HCT116 (cell line): ENCODE measurements at regions not wholly inside any gene's neighbourhood (a gene's known extent, or its start where the extent isn't known, plus 50 kb on each side); places are given as distances from the start of the nearest gene placed in this dataset.

Experiments
- ATAC-seq: fragments of 200-7000 bp; cut with Tn5 transposase; 2 replicates; pipeline ENCODE4 v1.9.1; 2020; ENCODE audit warnings: mild to moderate bottlenecking, moderate library complexity
- BruUV-seq: library from RNA; stranded (reverse); fragments of 400-500 nt; replicated peaks from 2 replicates; lab custom pipeline; 2021; lab: Mats Ljungman, UMichigan
- CTCF ChIA-PET: fragments of 300-600 bp; sonication (Branson Sonifier 250); formaldehyde crosslinking; loops from one replicate; lab custom pipeline; 2021; ENCODE audit warnings: antibody characterized with exemption; lab: Charles Lee
- POLR2A ChIA-PET: fragments of 300-600, 350-600 bp; sonication (Branson Sonifier 250); formaldehyde crosslinking; loops from one replicate; lab custom pipeline; 2021; ENCODE audit warnings: antibody characterized with exemption; lab: Charles Lee
- RAD21 ChIA-PET, 2 experiments: fragments of 300-600 bp; sonication (Branson Sonifier 250); formaldehyde crosslinking; loops; one replicate each; lab custom pipeline; 2023; ENCODE audit warnings: low total read pairs in 2 of 2; ENCODE audit not compliant: uncharacterized antibody in 2 of 2, unreplicated experiment in 2 of 2, low non-redundant PET in 1 of 2; lab: Charles Lee
- DNase-seq: peaks from one replicate; pipeline ENCODE4 v3.0.0-alpha.2; 2010; ENCODE audit warnings: low read depth, low spot score
- H2AFZ ChIP-seq: fragments of 200-600 bp; shearing (Covaris generic), sonication (generic); 2 replicates; pipeline ENCODE4 v1.6.1; 2017; ENCODE audit warnings: low read depth, mixed run types, mixed read lengths, antibody characterized with exemption, low read length; ENCODE audit not compliant: poor library complexity, severe bottlenecking
- H3K27ac ChIP-seq: 2 replicates; pipeline ENCODE4 v1.5.1; 2012; ENCODE audit warnings: low read depth, low read length
- H3K27me3 ChIP-seq: fragments of 200-600 bp; sonication (generic); 2 replicates; pipeline ENCODE4 v1.6.1; 2016; ENCODE audit warnings: mixed run types, low read length, mixed read lengths; ENCODE audit not compliant: insufficient read depth
- H3K36me3 ChIP-seq, 2 experiments: fragments of 200-500 bp in 1 of 2; fragments of 200-600 bp in 1 of 2; sonication (Bioruptor generic) in 1 of 2; sonication (generic) in 1 of 2; 2 replicates each; pipeline versions ENCODE4 v1.5.1 to v1.6.1; 2014 to 2016; ENCODE audit warnings: low read length in 2 of 2, inconsistent platforms in 1 of 2, mixed read lengths in 1 of 2, mixed run types in 1 of 2; ENCODE audit not compliant: insufficient read depth in 2 of 2, control insufficient read depth in 1 of 2
- H3K4me1 ChIP-seq, 2 experiments: fragments of 200-600 bp in 1 of 2; sonication (generic) in 1 of 2; 2 replicates each; pipeline versions ENCODE4 v1.5.1 to v1.6.1; 2012 to 2017; ENCODE audit warnings: low read length in 2 of 2, inconsistent platforms in 1 of 2, mild to moderate bottlenecking in 1 of 2, mixed read lengths in 1 of 2, mixed run types in 1 of 2, moderate library complexity in 1 of 2; ENCODE audit not compliant: insufficient read depth in 2 of 2, control insufficient read depth in 1 of 2
- H3K4me2 ChIP-seq: fragments of 200-600 bp; sonication (generic); 2 replicates; pipeline ENCODE4 v1.6.1; 2017; ENCODE audit warnings: mixed run types, low read length, mixed read lengths
- H3K4me3 ChIP-seq, 2 experiments: fragments of 200-600 bp in 1 of 2; sonication (generic) in 1 of 2; replicated peaks in 1 of 2; 2 replicates each; pipeline ENCODE4 v1.5.1; 2011 to 2016; ENCODE audit warnings: low read length in 2 of 2, control low read depth in 1 of 2, low read depth in 1 of 2, mild to moderate bottlenecking in 1 of 2, mixed read lengths in 1 of 2, mixed run types in 1 of 2
- H3K79me2 ChIP-seq: fragments of 200-600 bp; sonication (generic); 2 replicates; pipeline ENCODE4 v1.6.1; 2017; ENCODE audit warnings: mild to moderate bottlenecking, mixed run types, low read length, moderate library complexity, mixed read lengths; ENCODE audit not compliant: insufficient read depth
- H3K9ac ChIP-seq: fragments of 200-600 bp; sonication (generic); 2 replicates; pipeline ENCODE4 v1.6.1; 2016; ENCODE audit warnings: low read length, mixed read lengths
- H3K9me2 ChIP-seq: fragments of 200-600 bp; sonication (generic), shearing (Covaris generic); 2 replicates; pipeline ENCODE4 v1.6.1; 2017; ENCODE audit warnings: mixed run types, mild to moderate bottlenecking, moderate library complexity; ENCODE audit not compliant: insufficient read depth
- H3K9me3 ChIP-seq, 2 experiments: fragments of 200-500 bp in 1 of 2; fragments of 200-600 bp in 1 of 2; sonication (Bioruptor generic) in 1 of 2; sonication (generic) in 1 of 2; 2 replicates each; pipeline ENCODE4 v1.6.1; 2014 to 2017; ENCODE audit warnings: low read length in 2 of 2, mixed read lengths in 2 of 2, inconsistent platforms in 1 of 2, low read depth in 1 of 2, mild to moderate bottlenecking in 1 of 2, mixed run types in 1 of 2, moderate library complexity in 1 of 2; ENCODE audit not compliant: control insufficient read depth in 1 of 2, insufficient read depth in 1 of 2
- H4K20me1 ChIP-seq: fragments of 200-600 bp; sonication (generic), shearing (Covaris generic); 2 replicates; pipeline ENCODE4 v1.6.1; 2017; ENCODE audit warnings: mixed run types, mild to moderate bottlenecking, moderate library complexity; ENCODE audit not compliant: insufficient read depth
- ATF3 ChIP-seq: IDR thresholded peaks from 2 replicates; pipeline ENCODE4 v1.6.1; 2012
- CBX3 ChIP-seq: IDR thresholded peaks from 2 replicates; pipeline ENCODE4 v1.6.1; 2012; ENCODE audit warnings: low read depth
- CEBPB ChIP-seq: IDR thresholded peaks from 2 replicates; pipeline ENCODE4 v1.6.1; 2012; ENCODE audit warnings: low read depth
- EGR1 ChIP-seq: IDR thresholded peaks from 2 replicates; pipeline ENCODE4 v1.6.1; 2012; ENCODE audit warnings: low read depth
- EZH2 ChIP-seq: fragments of 200-600 bp; sonication (generic); IDR thresholded peaks from 2 replicates; pipeline ENCODE4 v1.6.1; 2017; ENCODE audit warnings: antibody characterized with exemption, mixed run types
- EZH2phosphoT487 ChIP-seq: fragments of 200-600 bp; IDR thresholded peaks from 2 replicates; pipeline ENCODE4 v1.6.1; 2018; ENCODE audit warnings: antibody characterized with exemption, borderline replicate concordance
- FOSL1 ChIP-seq: IDR thresholded peaks from 2 replicates; pipeline ENCODE4 v1.6.1; 2012; ENCODE audit warnings: low read depth
- JUND ChIP-seq: IDR thresholded peaks from 2 replicates; pipeline ENCODE4 v1.6.1; 2012
- POLR2A ChIP-seq: IDR thresholded peaks from 2 replicates; pipeline ENCODE4 v1.7.0; 2011; ENCODE audit warnings: borderline replicate concordance; ENCODE audit not compliant: insufficient read depth, insufficient read length; ENCODE audit errors: extremely low read depth
- POLR2AphosphoS5 ChIP-seq: IDR thresholded peaks from 2 replicates; pipeline ENCODE4 v1.6.1; 2011; ENCODE audit warnings: mild to moderate bottlenecking, low read depth, low read length, moderate library complexity
- SIN3A ChIP-seq: IDR thresholded peaks from 2 replicates; pipeline ENCODE4 v1.6.1; 2012; ENCODE audit warnings: low read depth
- SRF ChIP-seq: IDR thresholded peaks from 2 replicates; pipeline ENCODE4 v1.6.1; 2012; ENCODE audit warnings: low read depth
- YY1 ChIP-seq: IDR thresholded peaks from 2 replicates; pipeline ENCODE4 v1.6.1; 2011; ENCODE audit warnings: low read length, low read depth, moderate library complexity, mild to moderate bottlenecking; ENCODE audit not compliant: insufficient replicate concordance; ENCODE audit errors: extremely low read depth
- ZNF274 ChIP-seq: fragments of 200-500 bp; sonication (Bioruptor generic); IDR thresholded peaks from 2 replicates; pipeline ENCODE4 v1.6.1; 2014; ENCODE audit warnings: mild to moderate bottlenecking, low read depth, low read length, inconsistent platforms
- intact Hi-C: fragments of 100-400 bp; cut with micrococcal nuclease; formaldehyde crosslinking; loops from 2 replicates; pipeline ENCODE4 v1.10.0; 2022
- TF ChIP-seq, protein P1 (sequence below): IDR thresholded peaks from 2 replicates; pipeline ENCODE4 v1.6.1; 2012; ENCODE audit warnings: low read depth
- TF ChIP-seq, protein P2 (sequence below): IDR thresholded peaks from 2 replicates; pipeline ENCODE4 v1.6.1; 2012

DNA sequence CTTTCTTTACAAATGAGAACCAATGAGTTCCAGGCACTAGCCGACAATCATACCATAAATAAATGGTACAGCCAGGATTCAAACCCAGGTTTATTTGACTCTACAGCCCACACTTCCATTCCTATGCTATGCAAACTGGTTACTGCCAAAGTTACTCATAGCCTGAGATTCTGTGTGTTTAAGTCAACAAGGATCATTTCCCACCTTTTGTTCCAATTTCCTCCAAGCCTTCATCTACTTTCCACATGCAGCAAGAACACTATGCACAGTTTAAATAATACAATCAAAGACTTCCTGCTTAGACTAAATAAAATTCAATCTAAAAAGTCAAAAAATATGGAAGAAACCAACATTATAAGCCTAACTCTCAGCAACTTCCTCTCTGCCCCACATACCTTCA lies 59.2 kb upstream of the KLF12 start:
- TF ChIP-seq ATF3 (no peak), POLR2AphosphoS5 (no peak), JUND (no peak), CEBPB (no peak), CBX3 (no peak), EZH2 (no peak), FOSL1 (no peak), YY1 (no peak), SRF (no peak), EZH2phosphoT487 (no peak), SIN3A (no peak), ZNF274 (no peak), POLR2A (no peak), EGR1 (no peak)
- TF ChIP-seq, protein P1, sequence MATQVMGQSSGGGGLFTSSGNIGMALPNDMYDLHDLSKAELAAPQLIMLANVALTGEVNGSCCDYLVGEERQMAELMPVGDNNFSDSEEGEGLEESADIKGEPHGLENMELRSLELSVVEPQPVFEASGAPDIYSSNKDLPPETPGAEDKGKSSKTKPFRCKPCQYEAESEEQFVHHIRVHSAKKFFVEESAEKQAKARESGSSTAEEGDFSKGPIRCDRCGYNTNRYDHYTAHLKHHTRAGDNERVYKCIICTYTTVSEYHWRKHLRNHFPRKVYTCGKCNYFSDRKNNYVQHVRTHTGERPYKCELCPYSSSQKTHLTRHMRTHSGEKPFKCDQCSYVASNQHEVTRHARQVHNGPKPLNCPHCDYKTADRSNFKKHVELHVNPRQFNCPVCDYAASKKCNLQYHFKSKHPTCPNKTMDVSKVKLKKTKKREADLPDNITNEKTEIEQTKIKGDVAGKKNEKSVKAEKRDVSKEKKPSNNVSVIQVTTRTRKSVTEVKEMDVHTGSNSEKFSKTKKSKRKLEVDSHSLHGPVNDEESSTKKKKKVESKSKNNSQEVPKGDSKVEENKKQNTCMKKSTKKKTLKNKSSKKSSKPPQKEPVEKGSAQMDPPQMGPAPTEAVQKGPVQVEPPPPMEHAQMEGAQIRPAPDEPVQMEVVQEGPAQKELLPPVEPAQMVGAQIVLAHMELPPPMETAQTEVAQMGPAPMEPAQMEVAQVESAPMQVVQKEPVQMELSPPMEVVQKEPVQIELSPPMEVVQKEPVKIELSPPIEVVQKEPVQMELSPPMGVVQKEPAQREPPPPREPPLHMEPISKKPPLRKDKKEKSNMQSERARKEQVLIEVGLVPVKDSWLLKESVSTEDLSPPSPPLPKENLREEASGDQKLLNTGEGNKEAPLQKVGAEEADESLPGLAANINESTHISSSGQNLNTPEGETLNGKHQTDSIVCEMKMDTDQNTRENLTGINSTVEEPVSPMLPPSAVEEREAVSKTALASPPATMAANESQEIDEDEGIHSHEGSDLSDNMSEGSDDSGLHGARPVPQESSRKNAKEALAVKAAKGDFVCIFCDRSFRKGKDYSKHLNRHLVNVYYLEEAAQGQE: no peak
- TF ChIP-seq, protein P2, sequence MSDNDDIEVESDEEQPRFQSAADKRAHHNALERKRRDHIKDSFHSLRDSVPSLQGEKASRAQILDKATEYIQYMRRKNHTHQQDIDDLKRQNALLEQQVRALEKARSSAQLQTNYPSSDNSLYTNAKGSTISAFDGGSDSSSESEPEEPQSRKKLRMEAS: no peak
- Histone ChIP-seq H3K79me2 (no peaks in the 10 kb centered on the region), H4K20me1 (no peaks in the 10 kb centered on the region), H3K4me2 (no peak overlapping the region), H3K27me3 (no peaks in the 10 kb centered on the region), H2AFZ (no peak overlapping the region), H3K9me2 (no peaks in the 10 kb centered on the region), H3K4me1 (no peaks in the 10 kb centered on the region), H3K9ac (no peak overlapping the region), H3K27ac (no peak overlapping the region), H3K9me3 (no peaks in the 10 kb centered on the region), H3K4me3 (no peak overlapping the region), H3K36me3 (no peaks in the 10 kb centered on the region)
- no peak for ATAC-seq
- ChIA-PET POLR2A (no interaction called here), RAD21 (no interaction called here), CTCF (no interaction called here)
- intact Hi-C loops: no loop called here
- no peak for DNase-seq
- BruUV-seq: no TSS peak
